ENCODE measurements at regions not wholly inside any gene's neighbourhood (a gene's known extent, or its start where the extent isn't known, plus 50 kb on each side); places are given as distances from the start of the nearest gene placed in this dataset.

DNA sequence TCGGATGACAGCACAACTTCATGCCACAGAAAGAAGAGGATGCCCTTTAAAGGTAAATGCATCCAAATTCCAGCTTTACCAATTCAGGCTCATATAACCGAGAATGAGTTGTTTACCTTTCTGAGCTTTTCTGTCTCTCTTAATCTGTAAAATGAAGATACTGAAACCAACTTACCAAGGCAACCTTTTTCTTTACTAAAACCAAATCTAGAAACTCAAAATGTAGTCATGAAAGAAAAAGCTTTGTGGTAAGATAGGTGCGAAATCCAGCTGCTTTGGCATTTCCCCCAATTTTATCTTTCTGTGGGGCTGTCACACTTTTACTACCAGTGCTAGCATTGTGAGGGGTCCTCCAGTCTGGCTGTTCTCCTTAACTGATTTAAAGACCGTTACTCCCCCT is 240.4 kb downstream of the IKZF2 start:
- H3K4me1 Mint-ChIP-seq = peaks cover under 1% of the 10 kb centered on the region; the same call in 1 of the 3 replicates
- no peak for TF ChIP-seq CREB1 (CRISPR knock-in tag; IDR thresholded peaks at IDR 0.05; ENCODE audit: low read depth)
- Histone ChIP-seq H3K4me1 (ENCODE audit: insufficient read depth) (no peaks in the 10 kb centered on the region), H3K9me2 (ENCODE audit: insufficient read depth) (no peaks in the 10 kb centered on the region), H2AFZ (no peak overlapping the region), H3K36me3 (ENCODE audit: insufficient read depth) (no peaks in the 10 kb centered on the region), H3K27ac (ENCODE audit: low read depth) (no peak overlapping the region), H4K20me1 (replicated peaks; ENCODE audit: insufficient read depth) (no peaks in the 10 kb centered on the region), H3K4me3 (no peak overlapping the region), H3K4me2 (no peak overlapping the region), H3K79me2 (replicated peaks; ENCODE audit: insufficient read depth) (no peaks in the 10 kb centered on the region), H3K27me3 (ENCODE audit: insufficient read depth) (no peaks in the 10 kb centered on the region), H3F3A (replicated peaks; ENCODE audit: low read depth) (no peaks in the 10 kb centered on the region)
- no peak overlapping the region for H3K4me3 Mint-ChIP-seq
- no peaks in the 10 kb centered on the region for H3K9me3 Mint-ChIP-seq
- H3K27ac Mint-ChIP-seq = no peak overlapping the region
- DNase-seq (ENCODE audit: low spot score) (no peak), ATAC-seq (no peak)
- H3K36me3 Mint-ChIP-seq (ENCODE audit: low read depth) = no peaks in the 10 kb centered on the region
- H3K27me3 Mint-ChIP-seq (ENCODE audit: insufficient read depth, low read depth, poor library complexity) = no peaks in the 10 kb centered on the region

DNA sequence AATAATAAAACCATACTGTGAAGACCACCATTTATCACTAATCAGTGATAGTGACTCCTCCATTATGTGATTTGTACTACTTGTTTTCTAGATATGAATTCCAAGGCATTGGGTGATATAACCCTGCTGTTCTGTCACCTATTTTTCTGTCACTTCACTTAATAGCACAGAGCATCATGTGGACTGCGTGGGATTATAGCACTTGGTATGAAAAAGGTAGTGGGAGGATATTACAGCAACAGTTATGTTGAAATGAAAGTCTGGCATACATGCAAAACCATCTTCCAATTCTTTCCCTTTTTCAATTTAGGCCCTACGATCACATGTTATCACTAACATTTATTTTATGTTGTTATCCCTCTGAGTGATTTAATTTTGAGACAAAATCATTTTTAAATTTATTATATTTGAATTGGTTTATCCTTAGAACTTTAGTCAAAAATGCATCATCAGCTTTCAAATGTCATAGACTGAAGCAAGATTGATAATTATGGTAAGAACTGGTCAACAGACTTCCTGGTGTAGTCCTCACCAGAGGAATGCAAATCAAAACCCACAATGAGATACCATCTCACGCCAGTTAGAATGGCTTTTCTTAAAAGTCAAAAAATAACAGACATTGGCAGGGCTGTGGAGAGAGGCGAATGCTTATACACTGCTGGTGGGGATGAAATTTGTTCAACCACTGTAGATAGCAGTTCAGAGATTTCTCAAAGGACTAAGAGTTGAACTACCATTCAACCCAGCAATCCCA is 242.6 kb downstream of the IKZF2 start:
- no peaks in the 10 kb centered on the region for H3K4me1 ChIP-seq (ENCODE audit: insufficient read depth)
- DNase-seq (ENCODE audit: low spot score) = no peak
- 0 out of 3 replicates have a peak, but pooled peaks cover 3% of the 10 kb centered on the region for H3K4me1 Mint-ChIP-seq
- no peak for TF ChIP-seq NANOG (IDR thresholded peaks at IDR 0.05; ENCODE audit: borderline replicate concordance)
- TF ChIP-seq ZNF331 (CRISPR knock-in tag; IDR thresholded peaks at IDR 0.05; ENCODE audit: low read depth) = no peak
- TF ChIP-seq, protein P1, sequence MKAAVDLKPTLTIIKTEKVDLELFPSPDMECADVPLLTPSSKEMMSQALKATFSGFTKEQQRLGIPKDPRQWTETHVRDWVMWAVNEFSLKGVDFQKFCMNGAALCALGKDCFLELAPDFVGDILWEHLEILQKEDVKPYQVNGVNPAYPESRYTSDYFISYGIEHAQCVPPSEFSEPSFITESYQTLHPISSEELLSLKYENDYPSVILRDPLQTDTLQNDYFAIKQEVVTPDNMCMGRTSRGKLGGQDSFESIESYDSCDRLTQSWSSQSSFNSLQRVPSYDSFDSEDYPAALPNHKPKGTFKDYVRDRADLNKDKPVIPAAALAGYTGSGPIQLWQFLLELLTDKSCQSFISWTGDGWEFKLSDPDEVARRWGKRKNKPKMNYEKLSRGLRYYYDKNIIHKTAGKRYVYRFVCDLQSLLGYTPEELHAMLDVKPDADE (IDR thresholded peaks at IDR 0.05) = no peak
- no peak for TF ChIP-seq JUNB (IDR thresholded peaks at IDR 0.05; ENCODE audit: unreplicated experiment)
- no peak for TF ChIP-seq POLR2AphosphoS5 (IDR thresholded peaks at IDR 0.05; ENCODE audit: low read depth)
- TF ChIP-seq ZNF114 (CRISPR knock-in tag; IDR thresholded peaks at IDR 0.05) = no peak
- TF ChIP-seq, protein P2, sequence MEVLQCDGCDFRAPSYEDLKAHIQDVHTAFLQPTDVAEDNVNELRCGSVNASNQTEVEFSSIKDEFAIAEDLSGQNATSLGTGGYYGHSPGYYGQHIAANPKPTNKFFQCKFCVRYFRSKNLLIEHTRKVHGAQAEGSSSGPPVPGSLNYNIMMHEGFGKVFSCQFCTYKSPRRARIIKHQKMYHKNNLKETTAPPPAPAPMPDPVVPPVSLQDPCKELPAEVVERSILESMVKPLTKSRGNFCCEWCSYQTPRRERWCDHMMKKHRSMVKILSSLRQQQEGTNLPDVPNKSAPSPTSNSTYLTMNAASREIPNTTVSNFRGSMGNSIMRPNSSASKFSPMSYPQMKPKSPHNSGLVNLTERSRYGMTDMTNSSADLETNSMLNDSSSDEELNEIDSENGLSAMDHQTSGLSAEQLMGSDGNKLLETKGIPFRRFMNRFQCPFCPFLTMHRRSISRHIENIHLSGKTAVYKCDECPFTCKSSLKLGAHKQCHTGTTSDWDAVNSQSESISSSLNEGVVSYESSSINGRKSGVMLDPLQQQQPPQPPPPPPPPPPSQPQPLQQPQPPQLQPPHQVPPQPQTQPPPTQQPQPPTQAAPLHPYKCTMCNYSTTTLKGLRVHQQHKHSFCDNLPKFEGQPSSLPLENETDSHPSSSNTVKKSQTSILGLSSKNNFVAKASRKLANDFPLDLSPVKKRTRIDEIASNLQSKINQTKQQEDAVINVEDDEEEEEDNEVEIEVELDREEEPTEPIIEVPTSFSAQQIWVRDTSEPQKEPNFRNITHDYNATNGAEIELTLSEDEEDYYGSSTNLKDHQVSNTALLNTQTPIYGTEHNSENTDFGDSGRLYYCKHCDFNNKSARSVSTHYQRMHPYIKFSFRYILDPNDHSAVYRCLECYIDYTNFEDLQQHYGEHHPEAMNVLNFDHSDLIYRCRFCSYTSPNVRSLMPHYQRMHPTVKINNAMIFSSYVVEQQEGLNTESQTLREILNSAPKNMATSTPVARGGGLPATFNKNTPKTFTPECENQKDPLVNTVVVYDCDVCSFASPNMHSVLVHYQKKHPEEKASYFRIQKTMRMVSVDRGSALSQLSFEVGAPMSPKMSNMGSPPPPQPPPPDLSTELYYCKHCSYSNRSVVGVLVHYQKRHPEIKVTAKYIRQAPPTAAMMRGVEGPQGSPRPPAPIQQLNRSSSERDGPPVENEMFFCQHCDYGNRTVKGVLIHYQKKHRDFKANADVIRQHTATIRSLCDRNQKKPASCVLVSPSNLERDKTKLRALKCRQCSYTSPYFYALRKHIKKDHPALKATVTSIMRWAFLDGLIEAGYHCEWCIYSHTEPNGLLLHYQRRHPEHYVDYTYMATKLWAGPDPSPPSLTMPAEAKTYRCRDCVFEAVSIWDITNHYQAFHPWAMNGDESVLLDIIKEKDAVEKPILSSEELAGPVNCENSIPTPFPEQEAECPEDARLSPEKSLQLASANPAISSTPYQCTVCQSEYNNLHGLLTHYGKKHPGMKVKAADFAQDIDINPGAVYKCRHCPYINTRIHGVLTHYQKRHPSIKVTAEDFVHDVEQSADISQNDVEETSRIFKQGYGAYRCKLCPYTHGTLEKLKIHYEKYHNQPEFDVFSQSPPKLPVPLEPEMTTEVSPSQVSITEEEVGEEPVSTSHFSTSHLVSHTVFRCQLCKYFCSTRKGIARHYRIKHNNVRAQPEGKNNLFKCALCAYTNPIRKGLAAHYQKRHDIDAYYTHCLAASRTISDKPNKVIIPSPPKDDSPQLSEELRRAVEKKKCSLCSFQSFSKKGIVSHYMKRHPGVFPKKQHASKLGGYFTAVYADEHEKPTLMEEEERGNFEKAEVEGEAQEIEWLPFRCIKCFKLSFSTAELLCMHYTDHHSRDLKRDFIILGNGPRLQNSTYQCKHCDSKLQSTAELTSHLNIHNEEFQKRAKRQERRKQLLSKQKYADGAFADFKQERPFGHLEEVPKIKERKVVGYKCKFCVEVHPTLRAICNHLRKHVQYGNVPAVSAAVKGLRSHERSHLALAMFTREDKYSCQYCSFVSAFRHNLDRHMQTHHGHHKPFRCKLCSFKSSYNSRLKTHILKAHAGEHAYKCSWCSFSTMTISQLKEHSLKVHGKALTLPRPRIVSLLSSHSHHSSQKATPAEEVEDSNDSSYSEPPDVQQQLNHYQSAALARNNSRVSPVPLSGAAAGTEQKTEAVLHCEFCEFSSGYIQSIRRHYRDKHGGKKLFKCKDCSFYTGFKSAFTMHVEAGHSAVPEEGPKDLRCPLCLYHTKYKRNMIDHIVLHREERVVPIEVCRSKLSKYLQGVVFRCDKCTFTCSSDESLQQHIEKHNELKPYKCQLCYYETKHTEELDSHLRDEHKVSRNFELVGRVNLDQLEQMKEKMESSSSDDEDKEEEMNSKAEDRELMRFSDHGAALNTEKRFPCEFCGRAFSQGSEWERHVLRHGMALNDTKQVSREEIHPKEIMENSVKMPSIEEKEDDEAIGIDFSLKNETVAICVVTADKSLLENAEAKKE (CRISPR knock-in tag; IDR thresholded peaks at IDR 0.05) = no peak
- TF ChIP-seq, protein P3, sequence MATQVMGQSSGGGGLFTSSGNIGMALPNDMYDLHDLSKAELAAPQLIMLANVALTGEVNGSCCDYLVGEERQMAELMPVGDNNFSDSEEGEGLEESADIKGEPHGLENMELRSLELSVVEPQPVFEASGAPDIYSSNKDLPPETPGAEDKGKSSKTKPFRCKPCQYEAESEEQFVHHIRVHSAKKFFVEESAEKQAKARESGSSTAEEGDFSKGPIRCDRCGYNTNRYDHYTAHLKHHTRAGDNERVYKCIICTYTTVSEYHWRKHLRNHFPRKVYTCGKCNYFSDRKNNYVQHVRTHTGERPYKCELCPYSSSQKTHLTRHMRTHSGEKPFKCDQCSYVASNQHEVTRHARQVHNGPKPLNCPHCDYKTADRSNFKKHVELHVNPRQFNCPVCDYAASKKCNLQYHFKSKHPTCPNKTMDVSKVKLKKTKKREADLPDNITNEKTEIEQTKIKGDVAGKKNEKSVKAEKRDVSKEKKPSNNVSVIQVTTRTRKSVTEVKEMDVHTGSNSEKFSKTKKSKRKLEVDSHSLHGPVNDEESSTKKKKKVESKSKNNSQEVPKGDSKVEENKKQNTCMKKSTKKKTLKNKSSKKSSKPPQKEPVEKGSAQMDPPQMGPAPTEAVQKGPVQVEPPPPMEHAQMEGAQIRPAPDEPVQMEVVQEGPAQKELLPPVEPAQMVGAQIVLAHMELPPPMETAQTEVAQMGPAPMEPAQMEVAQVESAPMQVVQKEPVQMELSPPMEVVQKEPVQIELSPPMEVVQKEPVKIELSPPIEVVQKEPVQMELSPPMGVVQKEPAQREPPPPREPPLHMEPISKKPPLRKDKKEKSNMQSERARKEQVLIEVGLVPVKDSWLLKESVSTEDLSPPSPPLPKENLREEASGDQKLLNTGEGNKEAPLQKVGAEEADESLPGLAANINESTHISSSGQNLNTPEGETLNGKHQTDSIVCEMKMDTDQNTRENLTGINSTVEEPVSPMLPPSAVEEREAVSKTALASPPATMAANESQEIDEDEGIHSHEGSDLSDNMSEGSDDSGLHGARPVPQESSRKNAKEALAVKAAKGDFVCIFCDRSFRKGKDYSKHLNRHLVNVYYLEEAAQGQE (IDR thresholded peaks at IDR 0.05; ENCODE audit: unreplicated experiment) = no peak

More for the DNA sequence above, 242.6 kb downstream of the IKZF2 start:
- peaks cover 3% of the 10 kb centered on the region for H3K27me3 Mint-ChIP-seq (ENCODE audit: insufficient read depth, low read depth, poor library complexity)
- H3K4me2 ChIP-seq = no peak overlapping the region
- H3K27ac Mint-ChIP-seq = no peak overlapping the region
- H4K20me1 ChIP-seq (replicated peaks; ENCODE audit: insufficient read depth) = no peaks in the 10 kb centered on the region
- H3K9me2 ChIP-seq (ENCODE audit: insufficient read depth) = no peaks in the 10 kb centered on the region; the same call in 1 of the 2 replicates
- no peak overlapping the region for H3K27ac ChIP-seq (ENCODE audit: low read depth)
- H3K36me3 Mint-ChIP-seq (ENCODE audit: low read depth) = no peaks in the 10 kb centered on the region
- no peak overlapping the region for H3K4me3 Mint-ChIP-seq
- H3K27me3 ChIP-seq (ENCODE audit: insufficient read depth) = no peaks in the 10 kb centered on the region
- no peak for ATAC-seq
- H3F3A ChIP-seq (replicated peaks; ENCODE audit: low read depth) = no peaks in the 10 kb centered on the region
- no peaks in the 10 kb centered on the region for H3K79me2 ChIP-seq (replicated peaks; ENCODE audit: insufficient read depth)
- H3K4me3 ChIP-seq = no peak overlapping the region
- no peaks in the 10 kb centered on the region for H3K36me3 ChIP-seq (ENCODE audit: insufficient read depth)
- H3K9me3 Mint-ChIP-seq = no peaks in the 10 kb centered on the region
- no peak overlapping the region for H2AFZ ChIP-seq

Measured in GM23338 (cell line).